GM12891 (cell line): ENCODE measurements at regions not wholly inside any gene's neighbourhood (a gene's known extent, or its start where the extent isn't known, plus 50 kb on each side); places are given as distances from the start of the nearest gene placed in this dataset.

Experiments
- DNase-seq: peaks from one replicate; pipeline ENCODE4 v3.0.0; 2011; ENCODE audit warnings: low spot score; ENCODE audit not compliant: insufficient read length
- FAIRE-seq: peaks from 2 replicates; lab custom pipeline; 2011; peaks lifted over from hg19 to GRCh38; lab: Jason Lieb, UNC
- PAX5 ChIP-seq: IDR thresholded peaks from 2 replicates; pipeline ENCODE4 v1.6.1; 2011; ENCODE audit warnings: low read length, moderate library complexity, mild to moderate bottlenecking; ENCODE audit not compliant: insufficient read depth, severe bottlenecking
- POLR2A ChIP-seq: IDR thresholded peaks from 2 replicates; pipeline ENCODE4 v1.6.1; 2011; ENCODE audit warnings: low read depth, low read length, control low read depth
- POLR2AphosphoS5 ChIP-seq: IDR thresholded peaks from 2 replicates; pipeline ENCODE4 v1.6.1; 2011; ENCODE audit warnings: low read depth, low read length, control low read depth
- POU2F2 ChIP-seq: IDR thresholded peaks from 2 replicates; pipeline ENCODE4 v1.6.1; 2011; ENCODE audit warnings: low read depth, mild to moderate bottlenecking, control low read depth, low read length, moderate library complexity
- SPI1 ChIP-seq: IDR thresholded peaks from 2 replicates; pipeline ENCODE4 v1.6.1; 2011; ENCODE audit warnings: low read depth, low read length, control low read depth
- TAF1 ChIP-seq: IDR thresholded peaks from 2 replicates; pipeline ENCODE4 v1.6.1; 2011; ENCODE audit warnings: low read depth, low read length, control low read depth

DNA sequence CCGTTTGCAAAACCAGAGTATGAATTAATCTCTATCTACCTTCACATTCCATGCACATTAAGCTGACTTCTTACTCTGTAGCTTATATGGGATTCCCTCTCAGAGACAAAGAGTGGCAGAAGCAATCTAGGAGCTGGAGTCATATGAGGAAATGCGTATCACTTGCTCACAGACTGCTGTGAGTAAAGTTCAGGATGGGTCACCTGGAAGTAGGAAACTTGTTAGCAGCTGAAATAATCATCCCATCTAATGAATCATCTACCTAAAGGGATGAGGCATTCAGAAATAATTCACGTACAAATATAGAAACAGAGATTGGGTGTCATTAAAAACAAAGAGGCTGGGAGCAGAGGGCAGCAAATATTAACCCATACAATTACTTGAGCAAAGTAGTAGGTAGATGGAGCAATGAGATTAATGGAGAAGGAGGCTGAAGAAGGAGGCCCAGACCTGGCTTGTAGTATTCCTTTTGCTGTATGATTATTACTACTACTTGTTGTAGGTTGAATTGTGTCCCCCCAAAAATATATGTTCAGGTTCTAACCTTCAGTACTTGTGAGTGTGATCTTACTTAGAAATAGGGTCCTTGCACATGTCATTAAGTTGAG is 866.3 kb downstream of the ROBO2 start:
- FAIRE-seq (no peak), DNase-seq (no peak)
- no peak for TF ChIP-seq POLR2AphosphoS5
- no peak for TF ChIP-seq POU2F2
- no peak for TF ChIP-seq POLR2A
- no peak for TF ChIP-seq PAX5
- no peak for TF ChIP-seq SPI1
- no peak for TF ChIP-seq TAF1

- TF ChIP-seq POLR2A (no peak), PAX5 (no peak), POLR2AphosphoS5 (no peak), SPI1 (no peak), POU2F2 (no peak), TAF1 (no peak)
- no peak for DNase-seq
- no peak for FAIRE-seq
These were observed 873.8 kb downstream of the ROBO2 start for GRCh38 chr3:77913524-77914174.

DNA sequence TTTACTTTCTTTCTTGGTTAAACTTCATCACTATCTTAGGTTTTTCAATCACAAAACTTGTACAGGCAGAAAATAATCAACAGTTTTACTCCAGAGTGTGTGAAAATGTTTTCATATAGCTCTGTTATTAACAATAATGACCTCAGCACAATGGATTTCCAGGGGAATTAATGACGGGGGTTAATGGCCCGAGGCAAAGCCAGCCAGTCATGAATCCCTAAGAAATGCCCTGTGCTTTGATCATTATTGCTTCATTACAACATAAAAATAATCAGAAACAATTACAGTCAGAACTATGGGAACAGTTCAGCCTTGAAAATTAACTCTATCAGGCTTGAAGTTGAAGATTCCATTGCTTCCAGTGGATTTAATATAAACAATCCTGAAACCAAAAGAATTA is 875.4 kb downstream of the ROBO2 start:
- FAIRE-seq (no peak), DNase-seq (no peak)
- TF ChIP-seq POU2F2 (no peak), SPI1 (no peak), TAF1 (no peak), PAX5 (no peak)

DNA sequence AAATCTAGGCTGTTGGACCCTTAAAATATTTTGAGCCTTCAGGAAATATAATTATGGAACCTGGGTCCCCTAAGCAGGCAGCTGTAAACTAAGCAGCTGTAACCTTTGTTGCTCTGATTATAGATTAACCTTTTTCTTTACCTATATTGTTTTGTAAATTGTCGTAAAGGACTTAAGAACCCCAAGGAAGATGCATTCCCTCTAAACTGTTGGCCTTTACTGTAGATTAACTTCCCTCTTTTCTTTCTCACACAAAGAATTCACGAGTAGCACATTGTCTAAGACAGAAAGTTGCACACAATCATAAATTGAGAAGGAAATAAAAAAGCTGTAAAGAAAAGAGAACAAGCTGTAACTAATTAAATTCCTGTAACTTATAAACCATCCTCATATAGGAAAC is 877.3 kb downstream of the ROBO2 start:
- TF ChIP-seq SPI1 (no peak), POU2F2 (no peak), POLR2A (no peak), PAX5 (no peak), POLR2AphosphoS5 (no peak), TAF1 (no peak)
- no peak for DNase-seq
- no peak for FAIRE-seq

DNA sequence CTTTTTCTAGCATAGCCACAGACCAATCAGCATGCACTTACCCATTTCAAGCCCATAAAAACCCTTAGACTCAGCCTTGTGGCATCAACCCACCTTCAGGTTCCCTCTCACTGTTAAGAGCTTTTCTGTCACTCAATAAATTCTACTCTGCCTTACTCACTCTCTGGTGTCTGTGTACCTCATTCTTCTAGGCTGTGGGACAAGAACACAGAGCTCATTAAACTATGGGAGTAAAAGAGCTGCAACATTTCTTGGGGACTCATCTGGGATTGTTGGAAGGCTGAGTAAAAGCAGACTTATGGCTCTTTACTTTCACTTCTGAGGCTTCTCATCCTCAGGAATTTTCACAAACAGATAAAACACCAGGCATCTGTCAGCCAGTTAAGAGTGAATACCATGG is 879.3 kb downstream of the ROBO2 start:
- DNase-seq (no peak), FAIRE-seq (no peak)
- TF ChIP-seq TAF1 (no peak), POLR2AphosphoS5 (no peak), POLR2A (no peak), POU2F2 (no peak), PAX5 (no peak), SPI1 (no peak)

DNA sequence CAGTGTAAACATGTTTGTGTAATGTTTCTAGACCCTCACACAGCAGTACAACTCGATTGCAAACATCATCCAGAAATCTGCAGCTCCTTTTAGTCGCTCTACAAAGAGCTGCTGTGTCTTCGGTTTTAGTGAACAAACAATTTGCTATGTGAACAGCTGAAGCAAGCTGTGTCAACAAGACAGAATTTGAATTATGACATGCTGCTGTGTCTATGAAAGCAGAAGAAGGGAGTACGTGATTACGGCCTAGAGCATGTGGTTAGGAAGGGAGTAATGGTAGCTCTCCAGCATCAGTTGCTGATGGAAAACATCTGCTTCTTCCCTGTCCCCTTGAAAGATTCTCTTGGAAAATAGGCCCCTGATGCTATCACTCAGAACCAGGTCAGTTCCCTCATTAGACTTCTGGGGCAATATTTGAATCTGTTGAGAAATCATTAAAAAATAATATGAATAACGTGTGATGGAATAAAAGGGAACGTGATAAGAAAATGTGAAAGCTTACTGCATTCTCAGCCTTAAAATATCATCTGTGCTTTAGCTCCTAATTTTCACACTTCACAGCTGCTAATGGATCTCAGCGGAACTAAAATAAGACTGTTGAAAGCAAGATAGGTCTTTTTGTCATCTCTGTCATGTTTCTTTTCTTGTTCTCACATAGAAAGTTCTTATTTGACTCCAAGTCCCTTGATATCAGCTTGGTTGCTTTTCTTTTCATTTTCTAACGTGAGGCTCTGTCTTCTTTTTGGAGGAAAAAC is 891.5 kb downstream of the ROBO2 start:
- TF ChIP-seq PAX5 (no peak), POLR2A (no peak), POU2F2 (no peak), SPI1 (no peak), TAF1 (no peak), POLR2AphosphoS5 (no peak)
- DNase-seq (no peak), FAIRE-seq (no peak)

- no peak for DNase-seq
- TF ChIP-seq TAF1: no peak
- no peak for TF ChIP-seq POLR2A
- no peak for TF ChIP-seq POLR2AphosphoS5
- no peak for TF ChIP-seq POU2F2
- TF ChIP-seq SPI1: no peak
- no peak for TF ChIP-seq PAX5
- FAIRE-seq: no peak
These were observed 893.0 kb downstream of the ROBO2 start for GRCh38 chr3:77932926-77933325.

GRCh38 chr3:77933926-77934325 is 894.0 kb downstream of the ROBO2 start:
- TF ChIP-seq POU2F2 (no peak), PAX5 (no peak), SPI1 (no peak), TAF1 (no peak), POLR2AphosphoS5 (no peak), POLR2A (no peak)
- FAIRE-seq (no peak), DNase-seq (no peak)

- FAIRE-seq: no peak
- no peak for TF ChIP-seq POLR2AphosphoS5
- no peak for TF ChIP-seq TAF1
- no peak for TF ChIP-seq POLR2A
- TF ChIP-seq POU2F2: no peak
- no peak for TF ChIP-seq SPI1
- TF ChIP-seq PAX5: no peak
- no peak for DNase-seq
These were observed 895.5 kb downstream of the ROBO2 start for GRCh38 chr3:77935418-77935817.
